ENCODE measurements at regions not wholly inside any gene's neighbourhood (a gene's known extent, or its start where the extent isn't known, plus 50 kb on each side); places are given as distances from the start of the nearest gene placed in this dataset.

GRCh38 chr6:128738112-128738511, 144.8 kb upstream of the LAMA2 start:
- Histone ChIP-seq H3K4me1 (ENCODE audit: insufficient read depth, low read length) (no peaks in the 10 kb centered on the region), H3K27me3 (ENCODE audit: insufficient read depth, low read length) (no peaks in the 10 kb centered on the region), H3K36me3 (ENCODE audit: insufficient read depth, low read length) (no peaks in the 10 kb centered on the region), H3K9me3 (ENCODE audit: control insufficient read depth in 1 of 2, low read length in 2 of 2) (no peaks in the 10 kb centered on the region), H3K27ac (ENCODE audit: low read depth, low read length) (no peak overlapping the region), H3K4me3 (ENCODE audit: low read length in 2 of 2) (no peak overlapping the region)
- intact Hi-C loops (cut with micrococcal nuclease), result no loop called here
- peaks cover 0 to 2% of the 10 kb centered on the region in 2 donors for H3K27me3 Mint-ChIP-seq
- CTCF ChIA-PET (ENCODE audit: partially characterized antibody), result no interaction called here
- no peaks in the 10 kb centered on the region for H3K36me3 Mint-ChIP-seq
- no peaks in the 10 kb centered on the region for H3K4me1 Mint-ChIP-seq
- H3K27ac Mint-ChIP-seq, result no peak overlapping the region
- H3K4me3 Mint-ChIP-seq, result no peak overlapping the region
- DNase-seq, result no peak
- POLR2A ChIA-PET (ENCODE audit: partially characterized antibody), result no interaction called here
- no peaks in the 10 kb centered on the region for H3K9me3 Mint-ChIP-seq

DNA sequence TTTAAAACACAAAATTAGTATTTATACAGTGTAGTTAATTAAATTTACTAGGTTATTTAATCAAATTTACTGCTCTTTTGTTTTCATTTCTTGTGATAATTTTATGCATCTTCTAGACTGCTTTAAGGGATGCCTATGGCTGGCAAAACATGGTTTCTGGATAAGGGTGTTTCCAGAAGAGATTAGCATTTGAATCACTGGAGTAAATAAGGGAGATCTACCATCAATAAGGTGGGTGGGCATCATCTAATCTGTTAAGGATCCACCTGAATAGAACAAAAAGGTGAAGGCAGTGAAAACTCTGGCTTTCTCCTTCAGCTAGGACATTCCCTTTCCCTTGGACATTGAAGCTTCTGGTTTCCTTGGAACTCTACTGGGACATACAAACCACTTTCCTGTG, 146.2 kb upstream of the LAMA2 start:
- Histone ChIP-seq H3K27me3 (ENCODE audit: insufficient read depth, low read length) (no peaks in the 10 kb centered on the region), H3K9me3 (ENCODE audit: control insufficient read depth in 1 of 2, low read length in 2 of 2) (no peaks in the 10 kb centered on the region), H3K4me3 (ENCODE audit: low read length in 2 of 2) (no peak overlapping the region), H3K36me3 (ENCODE audit: insufficient read depth, low read length) (no peaks in the 10 kb centered on the region), H3K4me1 (ENCODE audit: insufficient read depth, low read length) (no peaks in the 10 kb centered on the region), H3K27ac (ENCODE audit: low read depth, low read length) (no peak overlapping the region)
- no peaks in the 10 kb centered on the region for H3K36me3 Mint-ChIP-seq
- ChIA-PET POLR2A (ENCODE audit: partially characterized antibody) (no interaction called here), CTCF (ENCODE audit: partially characterized antibody) (no interaction called here)
- DNase-seq, result no peak
- H3K4me1 Mint-ChIP-seq, result no peaks in the 10 kb centered on the region
- H3K4me3 Mint-ChIP-seq, result no peak overlapping the region
- intact Hi-C loops (cut with micrococcal nuclease), result no loop called here
- no peaks in the 10 kb centered on the region for H3K27me3 Mint-ChIP-seq
- H3K27ac Mint-ChIP-seq, result no peak overlapping the region
- H3K9me3 Mint-ChIP-seq, result no peaks in the 10 kb centered on the region

GRCh38 chr6:128731249-128732165, 151.4 kb upstream of the LAMA2 start:
- intact Hi-C loops (cut with micrococcal nuclease), result loop anchor here (1.0 to 2.0 kb wide), 2 partner anchors 994 to 1267 kb away; no protein-coding TSS in a partner anchor
- Mint-ChIP-seq H3K9me3 (no peaks in the 10 kb centered on the region), H3K27ac (no peak overlapping the region), H3K27me3 (peaks cover 8 to 9% of the 10 kb centered on the region in 2 donors), H3K4me3 (no peak overlapping the region), H3K4me1 (no peaks in the 10 kb centered on the region), H3K36me3 (no peaks in the 10 kb centered on the region)
- Histone ChIP-seq H3K27me3 (ENCODE audit: insufficient read depth, low read length) (no peaks in the 10 kb centered on the region), H3K4me1 (ENCODE audit: insufficient read depth, low read length) (no peaks in the 10 kb centered on the region), H3K27ac (ENCODE audit: low read depth, low read length) (no peak overlapping the region), H3K36me3 (ENCODE audit: insufficient read depth, low read length) (no peaks in the 10 kb centered on the region), H3K9me3 (ENCODE audit: control insufficient read depth in 1 of 2, low read length in 2 of 2) (no peaks in the 10 kb centered on the region), H3K4me3 (ENCODE audit: low read length in 2 of 2) (no peak overlapping the region)
- POLR2A ChIA-PET (ENCODE audit: partially characterized antibody), result no interaction called here
- CTCF ChIA-PET (ENCODE audit: partially characterized antibody), result interaction anchor here (0.9 to 2.8 kb wide), 2 partner anchors 876 to 994 kb away, joined by 4 to 8 read pairs; no protein-coding TSS in a partner anchor
- no peak for DNase-seq

DNA sequence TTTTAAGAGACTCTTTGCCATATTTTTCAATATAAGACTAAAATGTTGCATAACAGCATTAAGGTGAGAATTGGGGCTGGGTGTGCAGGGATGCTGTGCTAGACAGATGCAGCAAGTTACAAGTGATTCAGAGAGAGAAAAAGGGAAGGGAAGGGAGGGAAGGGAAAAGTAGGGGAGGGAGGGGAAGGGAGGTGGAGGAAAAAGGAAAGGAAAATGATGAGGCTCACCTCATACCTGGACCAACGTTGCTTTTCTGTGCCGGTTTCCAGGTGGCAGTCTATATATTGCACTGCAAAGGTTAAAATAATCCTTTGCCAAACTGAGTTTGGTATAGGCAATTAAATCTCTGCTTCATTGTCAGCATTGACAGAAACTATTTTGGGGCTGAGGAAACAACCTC, 155.4 kb upstream of the LAMA2 start:
- CTCF ChIA-PET (ENCODE audit: partially characterized antibody), result interaction anchor here (3.2 kb wide), 1 partner anchor 13 kb away, joined by 9 read pairs; no protein-coding TSS in a partner anchor
- Mint-ChIP-seq H3K4me3 (no peak overlapping the region), H3K9me3 (no peaks in the 10 kb centered on the region), H3K27ac (no peak overlapping the region), H3K27me3 (peaks cover 14% of the 10 kb centered on the region in 2 donors), H3K36me3 (no peaks in the 10 kb centered on the region), H3K4me1 (no peaks in the 10 kb centered on the region)
- Histone ChIP-seq H3K9me3 (ENCODE audit: control insufficient read depth in 1 of 2, low read length in 2 of 2) (no peaks in the 10 kb centered on the region), H3K4me1 (ENCODE audit: insufficient read depth, low read length) (no peaks in the 10 kb centered on the region), H3K27me3 (ENCODE audit: insufficient read depth, low read length) (no peaks in the 10 kb centered on the region), H3K36me3 (ENCODE audit: insufficient read depth, low read length) (no peaks in the 10 kb centered on the region), H3K4me3 (ENCODE audit: low read length in 2 of 2) (no peak overlapping the region), H3K27ac (ENCODE audit: low read depth, low read length) (no peak overlapping the region)
- intact Hi-C loops (cut with micrococcal nuclease), result loop anchor here (5.0 to 10.0 kb wide), 3 partner anchors 527 to 1120 kb away; no protein-coding TSS in a partner anchor
- POLR2A ChIA-PET (ENCODE audit: partially characterized antibody), result no interaction called here
- DNase-seq, result no peak

DNA sequence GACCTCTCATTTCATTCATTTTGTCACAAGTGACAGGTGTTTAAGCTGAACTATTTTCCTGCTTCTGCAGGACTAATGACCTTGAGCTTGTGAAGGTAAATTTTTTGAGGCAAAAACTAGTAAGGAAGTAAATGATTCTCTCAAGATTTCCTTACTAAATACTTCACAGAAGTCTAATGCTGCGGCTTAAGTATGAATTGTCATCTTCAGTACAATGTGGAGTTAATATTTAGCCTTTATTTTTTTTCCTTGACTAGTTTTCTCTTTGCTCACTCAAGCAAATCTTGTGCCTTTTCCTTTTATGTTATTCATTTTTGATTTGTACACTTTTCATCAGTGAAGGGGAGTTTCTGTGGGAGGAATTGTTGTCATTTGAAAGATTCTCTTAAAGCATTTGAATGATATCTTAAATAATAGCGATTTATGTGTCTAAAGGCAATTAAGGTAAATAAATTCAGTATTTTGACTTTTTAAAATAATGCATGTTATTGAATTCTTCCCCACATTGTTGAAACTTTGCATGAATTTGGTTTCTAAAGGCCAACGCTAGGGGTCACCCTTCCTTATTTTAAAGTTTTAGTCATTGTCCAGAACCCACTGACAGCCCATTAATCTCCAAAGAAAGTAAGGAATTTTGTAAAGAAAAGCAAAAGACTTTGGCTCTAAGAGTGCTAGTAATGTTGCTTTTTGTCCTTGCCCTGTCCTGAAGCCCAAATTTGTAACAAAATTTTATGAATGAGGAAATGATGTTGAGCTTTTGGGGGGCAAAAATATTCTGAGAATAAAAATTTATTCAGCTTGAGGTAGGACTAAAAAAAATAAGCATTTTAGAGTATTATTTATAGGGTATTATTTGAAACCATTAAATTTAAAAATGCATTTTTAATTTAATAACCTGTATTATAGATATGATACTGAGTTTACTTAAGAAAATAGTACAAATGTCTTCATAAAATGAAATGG, 157.4 kb upstream of the LAMA2 start:
- CTCF ChIA-PET (ENCODE audit: partially characterized antibody), result interaction anchor here (0.7 to 2.3 kb wide), 10 partner anchors 9 to 647 kb away, joined by 3 to 19 read pairs (median 4); no protein-coding TSS in a partner anchor
- H3K27me3 Mint-ChIP-seq, result peaks cover 13 to 14% of the 10 kb centered on the region in 2 donors
- Histone ChIP-seq H3K4me1 (ENCODE audit: insufficient read depth, low read length) (no peaks in the 10 kb centered on the region), H3K27me3 (ENCODE audit: insufficient read depth, low read length) (no peaks in the 10 kb centered on the region), H3K4me3 (ENCODE audit: low read length in 2 of 2) (no peak overlapping the region), H3K9me3 (ENCODE audit: control insufficient read depth in 1 of 2, low read length in 2 of 2) (no peaks in the 10 kb centered on the region), H3K36me3 (ENCODE audit: insufficient read depth, low read length) (no peaks in the 10 kb centered on the region), H3K27ac (ENCODE audit: low read depth, low read length) (no peak overlapping the region)
- no peaks in the 10 kb centered on the region for H3K9me3 Mint-ChIP-seq
- no peaks in the 10 kb centered on the region for H3K36me3 Mint-ChIP-seq
- no peak overlapping the region for H3K4me3 Mint-ChIP-seq
- no peaks in the 10 kb centered on the region for H3K4me1 Mint-ChIP-seq
- POLR2A ChIA-PET (ENCODE audit: partially characterized antibody), result no interaction called here
- H3K27ac Mint-ChIP-seq, result no peak overlapping the region
- peak in 4 of 5 donors; percentile 8 to 19 (median 12) for DNase-seq
- intact Hi-C loops (cut with micrococcal nuclease), result loop anchor here (1.0 to 10.0 kb wide), 4 partner anchors 529 to 1118 kb away; no protein-coding TSS in a partner anchor

GRCh38 chr6:128724738-128725137, 158.2 kb upstream of the LAMA2 start:
- H3K4me3 ChIP-seq (ENCODE audit: low read length in 2 of 2), result no peak overlapping the region
- no peaks in the 10 kb centered on the region for H3K27me3 ChIP-seq (ENCODE audit: insufficient read depth, low read length)
- Mint-ChIP-seq H3K36me3 (no peaks in the 10 kb centered on the region), H3K27me3 (peaks cover 12 to 14% of the 10 kb centered on the region in 2 donors), H3K4me3 (no peak overlapping the region), H3K9me3 (no peaks in the 10 kb centered on the region), H3K27ac (no peak overlapping the region), H3K4me1 (no peaks in the 10 kb centered on the region)
- intact Hi-C loops (cut with micrococcal nuclease), result loop anchor here (1.0 to 10.0 kb wide), 4 partner anchors 530 to 1117 kb away; no protein-coding TSS in a partner anchor
- H3K36me3 ChIP-seq (ENCODE audit: insufficient read depth, low read length), result no peaks in the 10 kb centered on the region
- DNase-seq, result no peak
- H3K4me1 ChIP-seq (ENCODE audit: insufficient read depth, low read length), result no peaks in the 10 kb centered on the region
- CTCF ChIA-PET (ENCODE audit: partially characterized antibody), result interaction anchor here (0.8 to 2.3 kb wide), 6 partner anchors 8 to 645 kb away, joined by 3 to 19 read pairs (median 4); no protein-coding TSS in a partner anchor
- no peak overlapping the region for H3K27ac ChIP-seq (ENCODE audit: low read depth, low read length)
- no peaks in the 10 kb centered on the region for H3K9me3 ChIP-seq (ENCODE audit: control insufficient read depth in 1 of 2, low read length in 2 of 2)
- POLR2A ChIA-PET (ENCODE audit: partially characterized antibody), result no interaction called here
